Sigmoid colon (tissue), 6 donors: ENCODE measurements at regions not wholly inside any gene's neighbourhood (a gene's known extent, or its start where the extent isn't known, plus 50 kb on each side); places are given as distances from the start of the nearest gene placed in this dataset.

Experiments
- DNase-seq: peaks from one replicate; pipeline ENCODE4 v3.0.0-alpha.2; 2019
- H3K27ac ChIP-seq, 4 donors: fragments of 200-600 bp; sonication (generic); one replicate each; pipeline ENCODE4 v1.5.1; 2016 to 2019; ENCODE audit warnings: mild to moderate bottlenecking in 1 of 4
- H3K27me3 ChIP-seq, 3 donors: fragments of 200-600 bp; sonication (generic); one replicate each; pipeline ENCODE4 v1.5.1; 2019; ENCODE audit warnings: mild to moderate bottlenecking in 1 of 3
- H3K36me3 ChIP-seq, 4 donors: fragments of 200-600 bp; sonication (generic); one replicate each; pipeline ENCODE4 v1.5.1; 2016 to 2019
- H3K4me1 ChIP-seq, 4 donors: fragments of 200-600 bp; sonication (generic); one replicate each; pipeline ENCODE4 v1.5.1; 2017 to 2019
- H3K4me3 ChIP-seq, 4 donors: fragments of 200-600 bp; sonication (generic); one replicate each; pipeline ENCODE4 v1.5.1; 2017 to 2019; ENCODE audit warnings: mild to moderate bottlenecking in 2 of 4, moderate library complexity in 1 of 4
- H3K9me3 ChIP-seq, 4 donors: fragments of 200-600 bp in 3 of 4; sonication (generic) in 3 of 4; one replicate each; pipeline versions ENCODE4 v1.5.1 to v1.6.1; 2013 to 2019
- EP300 ChIP-seq, 4 donors: sonication (generic); formaldehyde crosslinking; IDR thresholded peaks; one replicate each; pipeline ENCODE4 v1.6.1; 2017; ENCODE audit warnings: antibody characterized with exemption in 4 of 4
- POLR2A ChIP-seq, 2 donors: fragments of 450-650 bp; IDR thresholded peaks; one replicate each; pipeline ENCODE4 v1.6.1; 2016; ENCODE audit warnings: antibody characterized with exemption in 2 of 2, mild to moderate bottlenecking in 2 of 2, moderate library complexity in 2 of 2
- POLR2AphosphoS5 ChIP-seq, 4 donors: sonication (generic); formaldehyde crosslinking; IDR thresholded peaks; one replicate each; pipeline ENCODE4 v1.6.1; 2017; ENCODE audit warnings: antibody characterized with exemption in 4 of 4
- WGBS, 2 donors: extraction: QIAGEN DNeasy Blood & Tissue Kit; methylation state at CpG; one replicate each; pipeline ENCODE4 v1.1.7; 2013; 5-methylcytosine and 5-hydroxymethylcytosine counted together
- intact Hi-C: fragments of 100-400 bp; cut with DNase I; formaldehyde crosslinking; loops from one replicate; pipeline ENCODE4 v1.15.1; 2023
- TF ChIP-seq, protein P1 (sequence below), 4 experiments: fragments of 450-650 bp in 3 of 4; fragments of 200-600 bp in 1 of 4; IDR thresholded peaks; one replicate each; pipeline ENCODE4 v1.5.1; 2016 to 2019; ENCODE audit warnings: antibody characterized with exemption in 4 of 4, mild to moderate bottlenecking in 3 of 4, moderate library complexity in 2 of 4
- donor health status: healthy with polysubstance abuse.
- donor health status: healthy.

GRCh38 chr15:47618241-47618640, 99.1 kb upstream of the SEMA6D start:
- Histone ChIP-seq H3K9me3 (no peaks in the 10 kb centered on the region), H3K27ac (no peak overlapping the region), H3K27me3 (no peaks in the 10 kb centered on the region), H3K4me3 (no peak overlapping the region), H3K4me1 (no peaks in the 10 kb centered on the region), H3K36me3 (no peaks in the 10 kb centered on the region)
- 89 to 93% methylated on average over 4 of the region's 4 CpGs for WGBS, 2 donors
- DNase-seq, result no peak
- intact Hi-C loops, result no loop called here
- no peak for TF ChIP-seq POLR2A (IDR thresholded peaks at IDR 0.05)

- 27 to 77% methylated on average over 7 of the region's 7 CpGs for WGBS, 2 donors
- TF ChIP-seq EP300 (IDR thresholded peaks at IDR 0.05) (no peak), POLR2AphosphoS5 (IDR thresholded peaks at IDR 0.05) (no peak), POLR2A (IDR thresholded peaks at IDR 0.05) (no peak)
- TF ChIP-seq, protein P1, sequence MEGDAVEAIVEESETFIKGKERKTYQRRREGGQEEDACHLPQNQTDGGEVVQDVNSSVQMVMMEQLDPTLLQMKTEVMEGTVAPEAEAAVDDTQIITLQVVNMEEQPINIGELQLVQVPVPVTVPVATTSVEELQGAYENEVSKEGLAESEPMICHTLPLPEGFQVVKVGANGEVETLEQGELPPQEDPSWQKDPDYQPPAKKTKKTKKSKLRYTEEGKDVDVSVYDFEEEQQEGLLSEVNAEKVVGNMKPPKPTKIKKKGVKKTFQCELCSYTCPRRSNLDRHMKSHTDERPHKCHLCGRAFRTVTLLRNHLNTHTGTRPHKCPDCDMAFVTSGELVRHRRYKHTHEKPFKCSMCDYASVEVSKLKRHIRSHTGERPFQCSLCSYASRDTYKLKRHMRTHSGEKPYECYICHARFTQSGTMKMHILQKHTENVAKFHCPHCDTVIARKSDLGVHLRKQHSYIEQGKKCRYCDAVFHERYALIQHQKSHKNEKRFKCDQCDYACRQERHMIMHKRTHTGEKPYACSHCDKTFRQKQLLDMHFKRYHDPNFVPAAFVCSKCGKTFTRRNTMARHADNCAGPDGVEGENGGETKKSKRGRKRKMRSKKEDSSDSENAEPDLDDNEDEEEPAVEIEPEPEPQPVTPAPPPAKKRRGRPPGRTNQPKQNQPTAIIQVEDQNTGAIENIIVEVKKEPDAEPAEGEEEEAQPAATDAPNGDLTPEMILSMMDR (IDR thresholded peaks at IDR 0.05), result no peak
- H3K4me1 ChIP-seq, result no peaks in the 10 kb centered on the region
- DNase-seq, result no peak
- intact Hi-C loops, result no loop called here
- H3K9me3 ChIP-seq, result no peaks in the 10 kb centered on the region
- no peak overlapping the region for H3K4me3 ChIP-seq
- H3K27ac ChIP-seq, result no peak overlapping the region
- no peaks in the 10 kb centered on the region for H3K27me3 ChIP-seq
- H3K36me3 ChIP-seq, result no peaks in the 10 kb centered on the region
Observed at GRCh38 chr15:47620960-47621681, 96.2 kb upstream of the SEMA6D start.

DNA sequence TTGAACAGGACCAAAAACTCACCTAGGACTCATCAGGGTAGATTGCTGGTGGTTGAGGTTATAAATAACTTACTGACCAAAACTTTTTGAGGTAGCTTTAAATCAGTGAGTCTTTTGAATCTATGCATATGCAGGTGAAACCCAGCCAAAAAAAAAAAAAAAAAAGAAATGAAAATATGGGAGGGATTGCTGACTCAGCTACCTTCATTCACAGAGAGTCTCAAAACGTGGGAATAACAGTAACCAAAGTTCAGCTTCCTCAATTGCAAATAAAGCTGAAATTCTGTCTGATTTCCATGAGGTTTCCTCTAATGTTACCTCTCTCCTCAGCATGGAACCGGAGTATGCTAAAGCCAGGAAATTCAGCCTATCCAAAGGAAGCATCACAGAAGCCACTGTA, 95.2 kb upstream of the SEMA6D start:
- WGBS, 2 donors, result 70 to 81% methylated on average over 2 of the region's 2 CpGs

GRCh38 chr15:47624503-47624902, 92.8 kb upstream of the SEMA6D start:
- no peaks in the 10 kb centered on the region for H3K4me1 ChIP-seq
- intact Hi-C loops, result no loop called here

More for the DNA sequence above, 95.2 kb upstream of the SEMA6D start:
- no peaks in the 10 kb centered on the region for H3K36me3 ChIP-seq
- H3K27me3 ChIP-seq, result no peaks in the 10 kb centered on the region
- intact Hi-C loops, result no loop called here
- no peak overlapping the region for H3K27ac ChIP-seq
- H3K4me1 ChIP-seq, result no peaks in the 10 kb centered on the region
- TF ChIP-seq, protein P1 (IDR thresholded peaks at IDR 0.05), result no peak
- TF ChIP-seq EP300 (IDR thresholded peaks at IDR 0.05) (no peak), POLR2A (IDR thresholded peaks at IDR 0.05) (no peak), POLR2AphosphoS5 (IDR thresholded peaks at IDR 0.05) (no peak)
- H3K9me3 ChIP-seq, result no peaks in the 10 kb centered on the region
- H3K4me3 ChIP-seq, result no peak overlapping the region
- no peak for DNase-seq

DNA sequence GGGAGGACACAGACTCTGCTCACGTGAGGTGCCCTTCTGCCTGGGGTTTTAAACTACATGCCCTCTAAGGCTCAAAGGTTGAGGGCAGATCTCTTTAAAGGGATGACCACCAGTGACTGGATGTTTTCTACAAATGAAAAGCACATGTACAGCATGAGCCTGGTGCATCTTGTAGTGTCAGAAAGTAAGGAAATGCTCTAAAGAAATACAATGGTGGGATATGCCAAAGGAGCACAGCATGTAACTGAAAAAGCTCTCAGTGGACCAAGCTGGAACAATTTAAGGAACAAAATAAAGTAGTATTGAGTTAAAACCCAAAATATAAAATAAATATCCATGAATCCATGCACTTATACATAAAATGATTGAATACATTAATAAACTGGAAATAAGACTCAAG, 78.3 kb upstream of the SEMA6D start:
- 91 to 92% methylated on average over 1 of the region's 1 CpG for WGBS, 2 donors
- no peaks in the 10 kb centered on the region for H3K9me3 ChIP-seq
- no peak overlapping the region for H3K27ac ChIP-seq
- intact Hi-C loops, result no loop called here
- no peak for DNase-seq
- no peaks in the 10 kb centered on the region for H3K27me3 ChIP-seq
- H3K4me1 ChIP-seq, result no peaks in the 10 kb centered on the region
- no peak overlapping the region for H3K4me3 ChIP-seq
- TF ChIP-seq EP300 (IDR thresholded peaks at IDR 0.05) (no peak), POLR2AphosphoS5 (IDR thresholded peaks at IDR 0.05) (no peak), POLR2A (IDR thresholded peaks at IDR 0.05) (no peak)
- TF ChIP-seq, protein P1 (IDR thresholded peaks at IDR 0.05), result no peak
- H3K36me3 ChIP-seq, result no peaks in the 10 kb centered on the region

More at GRCh38 chr15:47624503-47624902, 92.8 kb upstream of the SEMA6D start:
- H3K9me3 ChIP-seq, result no peaks in the 10 kb centered on the region
- no peak for DNase-seq
- no peak overlapping the region for H3K27ac ChIP-seq
- no peak overlapping the region for H3K4me3 ChIP-seq
- no peaks in the 10 kb centered on the region for H3K27me3 ChIP-seq
- TF ChIP-seq POLR2AphosphoS5 (IDR thresholded peaks at IDR 0.05) (no peak), EP300 (IDR thresholded peaks at IDR 0.05) (no peak), POLR2A (IDR thresholded peaks at IDR 0.05) (no peak)
- TF ChIP-seq, protein P1 (IDR thresholded peaks at IDR 0.05), result no peak
- no peaks in the 10 kb centered on the region for H3K36me3 ChIP-seq
